VCaP (cell line): ENCODE measurements at regions not wholly inside any gene's neighbourhood (a gene's known extent, or its start where the extent isn't known, plus 50 kb on each side); places are given as distances from the start of the nearest gene placed in this dataset.

Source experiments
- H3K27ac ChIP-seq: fragments of 450-650 bp; 2 replicates; pipeline ENCODE4 v1.5.1; 2017
- TF ChIP-seq, protein P1 (sequence below): fragments of 450-650 bp; conservative IDR thresholded peaks from 2 replicates; pipeline ENCODE4 v1.5.1; 2017; ENCODE audit warnings: mild to moderate bottlenecking, moderate library complexity

DNA sequence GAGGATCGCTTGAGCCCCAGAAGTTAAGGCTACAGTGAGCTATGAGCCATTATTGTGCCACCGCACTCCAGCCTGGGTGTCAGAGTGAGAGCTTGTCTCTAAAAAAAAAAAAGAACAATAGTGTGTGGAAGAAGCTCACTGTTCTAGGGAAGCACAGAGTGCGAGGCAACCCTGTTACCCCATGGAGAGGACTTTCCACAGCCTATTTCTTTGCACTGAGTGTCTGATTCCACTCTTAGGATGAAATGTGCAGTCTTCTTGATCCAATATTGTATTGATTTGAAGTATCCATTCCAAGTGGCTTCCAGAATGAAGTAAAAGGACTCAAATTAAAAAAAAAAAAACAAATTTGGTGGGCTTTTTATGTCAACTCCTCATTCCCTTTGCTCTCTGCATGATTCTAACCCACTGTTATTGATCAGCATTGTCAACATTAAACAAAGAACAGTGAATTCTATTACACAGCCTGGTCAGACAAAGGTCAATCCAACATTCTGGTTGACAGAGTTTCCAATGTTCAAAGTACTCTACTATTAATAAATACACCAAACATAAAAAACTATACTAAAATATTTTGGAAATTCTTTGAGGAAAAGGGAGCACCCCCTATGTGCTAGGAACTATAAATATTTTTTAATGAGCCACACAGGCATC is 150.2 kb upstream of the PTPRG start:
- H3K27ac ChIP-seq: no peak overlapping the region
- TF ChIP-seq, protein P1, sequence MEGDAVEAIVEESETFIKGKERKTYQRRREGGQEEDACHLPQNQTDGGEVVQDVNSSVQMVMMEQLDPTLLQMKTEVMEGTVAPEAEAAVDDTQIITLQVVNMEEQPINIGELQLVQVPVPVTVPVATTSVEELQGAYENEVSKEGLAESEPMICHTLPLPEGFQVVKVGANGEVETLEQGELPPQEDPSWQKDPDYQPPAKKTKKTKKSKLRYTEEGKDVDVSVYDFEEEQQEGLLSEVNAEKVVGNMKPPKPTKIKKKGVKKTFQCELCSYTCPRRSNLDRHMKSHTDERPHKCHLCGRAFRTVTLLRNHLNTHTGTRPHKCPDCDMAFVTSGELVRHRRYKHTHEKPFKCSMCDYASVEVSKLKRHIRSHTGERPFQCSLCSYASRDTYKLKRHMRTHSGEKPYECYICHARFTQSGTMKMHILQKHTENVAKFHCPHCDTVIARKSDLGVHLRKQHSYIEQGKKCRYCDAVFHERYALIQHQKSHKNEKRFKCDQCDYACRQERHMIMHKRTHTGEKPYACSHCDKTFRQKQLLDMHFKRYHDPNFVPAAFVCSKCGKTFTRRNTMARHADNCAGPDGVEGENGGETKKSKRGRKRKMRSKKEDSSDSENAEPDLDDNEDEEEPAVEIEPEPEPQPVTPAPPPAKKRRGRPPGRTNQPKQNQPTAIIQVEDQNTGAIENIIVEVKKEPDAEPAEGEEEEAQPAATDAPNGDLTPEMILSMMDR: no peak

DNA sequence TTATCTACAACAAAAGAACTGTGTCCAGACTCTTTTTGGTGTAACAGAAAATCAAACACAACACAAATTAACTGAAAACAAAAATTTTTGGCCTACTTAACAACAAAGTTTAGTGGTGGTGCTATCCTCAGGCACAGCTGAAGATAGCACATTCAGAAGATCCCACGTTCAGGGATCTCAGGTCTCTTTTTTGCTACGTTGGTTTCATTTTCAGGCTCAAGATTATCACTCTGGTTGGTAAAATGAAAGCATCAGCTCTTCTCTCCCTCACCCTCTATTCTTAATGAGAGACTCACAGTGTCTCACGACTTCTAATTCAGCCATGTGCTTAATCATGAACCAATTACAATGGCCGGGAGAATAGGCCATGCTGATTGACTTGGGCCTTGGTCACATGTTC is 146.9 kb upstream of the PTPRG start:
- no peak overlapping the region for H3K27ac ChIP-seq
- TF ChIP-seq, protein P1: no peak

DNA sequence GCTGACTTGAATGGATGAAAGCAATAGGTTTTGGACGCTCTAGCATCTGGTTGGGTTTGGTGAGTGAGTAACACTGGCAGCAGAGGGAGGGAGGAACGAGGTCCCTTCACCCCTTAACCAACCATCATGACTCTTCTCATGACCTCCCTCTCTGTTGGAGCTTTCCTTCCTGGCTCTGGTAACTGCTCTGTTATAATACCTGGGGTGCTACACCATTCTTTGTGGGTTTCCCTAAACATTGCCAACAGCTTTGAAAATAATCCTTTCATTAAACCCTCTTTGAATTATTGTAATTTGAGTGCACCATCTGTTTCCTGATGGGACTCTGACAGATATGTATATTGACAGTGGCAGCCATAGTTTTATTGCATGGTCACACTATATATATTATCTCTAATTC is 146.2 kb upstream of the PTPRG start:
- no peak overlapping the region for H3K27ac ChIP-seq
- TF ChIP-seq, protein P1: no peak

DNA sequence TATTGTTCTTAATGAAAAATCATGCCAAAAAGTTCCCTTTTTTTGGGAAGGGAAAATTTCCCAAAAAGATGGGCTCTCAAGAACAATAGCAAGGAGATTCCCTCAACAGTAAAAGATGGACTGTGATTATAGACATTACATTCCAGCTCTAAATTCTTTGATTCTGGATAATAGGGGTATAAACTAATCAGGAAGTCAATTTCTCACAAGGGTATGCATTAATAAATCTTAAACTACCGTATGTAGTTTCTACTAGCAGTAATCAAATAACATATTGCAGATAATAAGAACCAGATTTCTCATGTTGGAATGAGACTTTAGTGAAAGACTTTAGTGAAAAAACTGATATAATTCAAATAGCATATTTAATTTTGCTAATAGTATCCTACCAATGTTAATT is 144.8 kb upstream of the PTPRG start:
- no peak overlapping the region for H3K27ac ChIP-seq
- TF ChIP-seq, protein P1: no peak

DNA sequence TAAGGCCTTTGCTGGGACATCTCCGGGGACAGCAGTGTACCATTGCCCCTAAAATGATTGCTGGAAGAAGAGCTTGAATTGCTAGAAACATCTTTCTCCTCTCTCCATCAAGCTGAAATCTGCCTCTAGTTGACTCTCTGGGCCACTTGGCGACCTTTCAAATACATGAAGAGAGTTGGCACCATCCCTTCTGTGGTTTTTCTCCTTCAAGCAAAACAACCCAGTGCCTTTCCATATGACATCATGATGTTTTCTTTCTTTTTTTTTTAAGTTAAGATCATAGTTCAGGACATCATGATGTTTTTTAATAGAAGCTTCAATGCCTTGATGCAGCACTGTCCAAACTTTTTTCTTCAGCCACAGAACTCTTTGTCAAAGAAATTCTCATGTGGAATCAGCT is 144.0 kb upstream of the PTPRG start:
- H3K27ac ChIP-seq: no peak overlapping the region
- TF ChIP-seq, protein P1: no peak

DNA sequence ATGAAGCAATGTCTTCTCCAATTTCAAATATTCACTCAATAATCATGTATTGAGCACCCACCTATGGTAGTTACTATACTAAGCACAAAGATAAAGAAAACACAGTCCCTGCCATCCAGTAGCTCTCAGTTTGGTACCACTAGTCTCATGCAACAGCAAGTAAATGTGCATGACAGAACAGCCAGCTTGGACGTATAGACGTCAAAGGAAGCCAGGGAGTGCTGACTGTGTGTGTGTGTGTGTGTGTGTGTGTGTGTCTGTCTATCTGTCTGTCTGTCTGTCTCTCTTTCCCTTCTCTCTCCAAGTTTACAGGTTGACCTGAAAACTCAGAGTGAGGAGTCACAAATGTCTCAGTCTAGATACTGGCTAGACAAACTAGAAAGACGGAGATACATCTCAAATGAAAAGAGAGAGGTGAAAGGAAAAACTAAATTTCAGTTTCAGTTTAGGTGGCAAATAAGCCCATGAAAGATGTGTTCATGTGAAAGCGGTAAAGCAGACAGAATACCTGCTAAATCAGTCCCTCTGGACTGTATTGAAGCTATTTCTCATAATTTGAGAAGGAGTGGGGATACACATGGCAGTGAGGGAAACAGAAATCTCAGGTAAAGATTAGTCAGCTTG is 141.1 kb upstream of the PTPRG start:
- H3K27ac ChIP-seq: no peak overlapping the region
- TF ChIP-seq, protein P1: no peak

DNA sequence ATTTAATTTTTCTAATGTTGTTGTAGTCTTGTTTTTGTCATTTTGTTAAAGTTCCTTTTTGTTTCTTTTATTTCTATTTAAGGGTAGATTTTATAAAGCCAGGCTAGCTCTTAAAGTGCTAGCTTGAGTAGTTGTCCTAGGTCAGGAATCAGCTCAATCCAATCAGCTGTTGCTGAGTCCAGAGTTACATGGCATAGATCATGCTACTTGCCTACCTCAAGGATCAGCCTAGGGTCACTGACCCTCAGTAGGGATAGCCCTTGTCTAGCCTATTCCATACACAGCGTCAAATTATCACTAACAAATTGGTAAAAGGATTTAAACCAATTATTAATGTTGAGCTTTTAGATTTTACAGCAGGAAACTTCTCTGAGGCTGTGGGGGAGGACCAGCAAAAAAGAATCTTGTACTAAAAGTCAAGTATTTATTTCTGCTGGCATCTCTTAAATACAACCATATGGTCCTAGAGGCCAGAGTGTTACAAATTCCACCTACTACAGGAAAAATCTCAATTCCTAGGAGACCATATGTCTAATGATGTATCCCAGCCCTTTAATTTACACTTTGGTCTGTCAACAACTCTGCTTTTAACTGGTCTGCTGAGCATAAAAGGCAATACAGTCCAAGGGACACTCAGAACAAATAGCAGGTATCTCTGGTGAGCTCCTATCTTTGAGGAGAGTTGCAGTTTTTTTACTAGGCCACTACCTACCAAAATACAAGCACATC is 138.3 kb upstream of the PTPRG start:
- TF ChIP-seq, protein P1: no peak
- no peak overlapping the region for H3K27ac ChIP-seq
